ENCODE measurements at regions not wholly inside any gene's neighbourhood (a gene's known extent, or its start where the extent isn't known, plus 50 kb on each side); places are given as distances from the start of the nearest gene placed in this dataset.

GRCh38 chr20:17140894-17141293 is 85.9 kb upstream of the PCSK2 start:
- Histone ChIP-seq H3K4me1 (ENCODE audit: control insufficient read depth in 1 of 2, insufficient read depth in 2 of 2, low read depth in 1 of 2, low read length in 1 of 2) (no peaks in the 10 kb centered on the region), H3K36me3 (replicated peaks in 1 of 2; ENCODE audit: control insufficient read depth in 1 of 2, insufficient read depth in 2 of 2, low read length in 1 of 2) (no peaks in the 10 kb centered on the region), H3K27ac (ENCODE audit: low read depth in 2 of 2, low read length in 1 of 2) (no peak overlapping the region), H3K9me3 (no peaks in the 10 kb centered on the region; the same call in 1 of the 2 replicates), H3K4me3 (ENCODE audit: low read depth in 2 of 2, low read length in 1 of 2) (no peak overlapping the region), H3F3A (replicated peaks; ENCODE audit: insufficient read depth) (no peaks in the 10 kb centered on the region), H3K9ac (no peak overlapping the region), H3K79me2 (ENCODE audit: insufficient read depth) (no peaks in the 10 kb centered on the region), H3K4me2 (no peak overlapping the region), H3K9me2 (no peaks in the 10 kb centered on the region), H4K20me1 (ENCODE audit: insufficient read depth) (no peaks in the 10 kb centered on the region), H2AFZ (ENCODE audit: low read depth) (no peak overlapping the region), H3K27me3 (ENCODE audit: insufficient read depth) (no peaks in the 10 kb centered on the region)
- ChIA-PET POLR2A (no interaction called here), CTCF (interaction anchor here (0.8 kb wide), 1 partner anchor 8 kb away, joined by 3 read pairs; no protein-coding TSS in a partner anchor)
- DNase-seq, result no peak
- no peak for TF ChIP-seq POLR2AphosphoS5 (IDR thresholded peaks at IDR 0.05; ENCODE audit: low read depth, low read length)
- TF ChIP-seq FOSL2 (IDR thresholded peaks at IDR 0.05; ENCODE audit: borderline replicate concordance, low read depth), result no peak
- TF ChIP-seq FOXJ3 (CRISPR knock-in tag; IDR thresholded peaks at IDR 0.05), result no peak
- TF ChIP-seq TEAD4 (IDR thresholded peaks at IDR 0.05; ENCODE audit: borderline replicate concordance, insufficient read depth), result no peak
- 24% methylated on average over 3 of the region's 3 CpGs for WGBS (ENCODE audit: low lambda C conversion rate)

DNA sequence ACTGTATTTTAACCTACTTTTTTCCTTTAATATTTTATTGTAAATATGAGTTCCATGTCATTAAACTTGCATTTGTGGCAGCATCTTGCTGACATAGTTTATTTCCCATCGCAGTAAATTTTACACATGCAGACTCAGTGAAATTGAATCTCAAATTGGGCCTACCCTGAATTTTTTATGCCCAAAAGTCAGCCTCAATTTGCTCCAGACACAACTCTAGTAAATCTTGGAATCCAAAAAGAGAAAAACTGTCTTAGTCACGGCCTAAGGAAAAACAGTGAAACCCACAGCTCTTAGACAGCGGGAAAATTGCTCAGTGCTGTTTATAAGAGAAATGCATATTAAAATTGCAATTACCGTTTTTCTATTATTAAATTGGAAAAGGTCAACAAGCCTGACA is 85.3 kb upstream of the PCSK2 start:
- no peaks in the 10 kb centered on the region for H3K9me2 ChIP-seq
- no peak overlapping the region for H3K9ac ChIP-seq
- POLR2A ChIA-PET, result no interaction called here
- no peak overlapping the region for H3K4me3 ChIP-seq (ENCODE audit: low read depth in 2 of 2, low read length in 1 of 2)
- H3K27me3 ChIP-seq (ENCODE audit: insufficient read depth), result no peaks in the 10 kb centered on the region
- 26% methylated on average over 4 of the region's 4 CpGs for WGBS (ENCODE audit: low lambda C conversion rate)
- CTCF ChIA-PET, result interaction anchor here (0.8 kb wide), 1 partner anchor 9 kb away, joined by 3 read pairs; no protein-coding TSS in a partner anchor
- TF ChIP-seq POLR2AphosphoS5 (IDR thresholded peaks at IDR 0.05; ENCODE audit: low read depth, low read length) (no peak), FOSL2 (IDR thresholded peaks at IDR 0.05; ENCODE audit: borderline replicate concordance, low read depth) (no peak), CHD2 (IDR thresholded peaks at IDR 0.05; ENCODE audit: low read length, partially characterized antibody) (no peak), MEF2A (IDR thresholded peaks at IDR 0.05; ENCODE audit: borderline replicate concordance, low read depth) (no peak), FOXJ3 (CRISPR knock-in tag; IDR thresholded peaks at IDR 0.05) (no peak), EP300 (IDR thresholded peaks at IDR 0.05; ENCODE audit: borderline replicate concordance in 1 of 2, low read depth in 1 of 2, low read length in 1 of 2) (no peak), NRF1 (IDR thresholded peaks at IDR 0.05; ENCODE audit: low read depth, low read length) (no peak), MAX (IDR thresholded peaks at IDR 0.05; ENCODE audit: low read depth) (no peak)
- TF ChIP-seq, protein P1, sequence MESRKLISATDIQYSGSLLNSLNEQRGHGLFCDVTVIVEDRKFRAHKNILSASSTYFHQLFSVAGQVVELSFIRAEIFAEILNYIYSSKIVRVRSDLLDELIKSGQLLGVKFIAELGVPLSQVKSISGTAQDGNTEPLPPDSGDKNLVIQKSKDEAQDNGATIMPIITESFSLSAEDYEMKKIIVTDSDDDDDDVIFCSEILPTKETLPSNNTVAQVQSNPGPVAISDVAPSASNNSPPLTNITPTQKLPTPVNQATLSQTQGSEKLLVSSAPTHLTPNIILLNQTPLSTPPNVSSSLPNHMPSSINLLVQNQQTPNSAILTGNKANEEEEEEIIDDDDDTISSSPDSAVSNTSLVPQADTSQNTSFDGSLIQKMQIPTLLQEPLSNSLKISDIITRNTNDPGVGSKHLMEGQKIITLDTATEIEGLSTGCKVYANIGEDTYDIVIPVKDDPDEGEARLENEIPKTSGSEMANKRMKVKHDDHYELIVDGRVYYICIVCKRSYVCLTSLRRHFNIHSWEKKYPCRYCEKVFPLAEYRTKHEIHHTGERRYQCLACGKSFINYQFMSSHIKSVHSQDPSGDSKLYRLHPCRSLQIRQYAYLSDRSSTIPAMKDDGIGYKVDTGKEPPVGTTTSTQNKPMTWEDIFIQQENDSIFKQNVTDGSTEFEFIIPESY (IDR thresholded peaks at IDR 0.05; ENCODE audit: borderline replicate concordance, low read depth), result no peak
- no peak overlapping the region for H2AFZ ChIP-seq (ENCODE audit: low read depth)
- no peaks in the 10 kb centered on the region for H3K36me3 ChIP-seq (replicated peaks in 1 of 2; ENCODE audit: control insufficient read depth in 1 of 2, insufficient read depth in 2 of 2, low read length in 1 of 2)
- no peaks in the 10 kb centered on the region for H4K20me1 ChIP-seq (ENCODE audit: insufficient read depth)
- DNase-seq, result no peak
- H3K9me3 ChIP-seq, result no peaks in the 10 kb centered on the region; the same call in 1 of the 2 replicates
- H3K4me1 ChIP-seq (ENCODE audit: control insufficient read depth in 1 of 2, insufficient read depth in 2 of 2, low read depth in 1 of 2, low read length in 1 of 2), result no peaks in the 10 kb centered on the region
- H3F3A ChIP-seq (replicated peaks; ENCODE audit: insufficient read depth), result no peaks in the 10 kb centered on the region
- no peak overlapping the region for H3K27ac ChIP-seq (ENCODE audit: low read depth in 2 of 2, low read length in 1 of 2)
- H3K4me2 ChIP-seq, result no peak overlapping the region
- no peaks in the 10 kb centered on the region for H3K79me2 ChIP-seq (ENCODE audit: insufficient read depth)

Data from SK-N-SH (cell line).